DOHH2 (cell line): ENCODE measurements at regions not wholly inside any gene's neighbourhood (a gene's known extent, or its start where the extent isn't known, plus 50 kb on each side); places are given as distances from the start of the nearest gene placed in this dataset.

Experiments
- EZH2phosphoT487 ChIP-seq: fragments of 200-600 bp; sonication (generic); IDR thresholded peaks from 2 replicates; pipeline ENCODE4 v1.6.1; 2017; ENCODE audit warnings: borderline replicate concordance, mild to moderate bottlenecking, antibody characterized with exemption, low read length, moderate library complexity, mixed read lengths
- TF ChIP-seq, protein P1 (sequence below): fragments of 200-600 bp; sonication (generic); IDR thresholded peaks from one replicate; pipeline ENCODE4 v1.5.1; 2014; ENCODE audit warnings: antibody characterized with exemption, mild to moderate bottlenecking, low read depth, low read length; ENCODE audit not compliant: poor library complexity, severe bottlenecking

DNA sequence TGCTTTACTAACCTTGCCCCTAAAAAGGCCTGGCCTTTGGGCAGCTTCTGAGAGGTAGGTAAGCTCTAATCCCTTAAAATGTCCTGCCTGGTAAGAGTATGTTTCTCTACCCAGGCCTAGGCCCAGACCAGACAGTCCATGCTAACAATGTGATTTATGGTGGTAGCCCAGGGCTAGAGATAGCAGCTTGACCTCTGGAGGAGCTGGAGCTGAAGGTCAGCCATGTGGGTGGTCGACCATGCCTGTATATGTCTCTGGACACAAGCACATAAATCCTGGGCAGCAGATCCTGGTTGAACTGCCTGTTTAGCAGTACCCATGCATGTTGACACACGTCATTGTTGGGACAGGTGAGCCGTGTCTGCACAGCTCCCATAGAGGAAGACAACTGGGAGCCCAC lies 62.1 kb upstream of the PHACTR1 start:
- TF ChIP-seq, protein P1, sequence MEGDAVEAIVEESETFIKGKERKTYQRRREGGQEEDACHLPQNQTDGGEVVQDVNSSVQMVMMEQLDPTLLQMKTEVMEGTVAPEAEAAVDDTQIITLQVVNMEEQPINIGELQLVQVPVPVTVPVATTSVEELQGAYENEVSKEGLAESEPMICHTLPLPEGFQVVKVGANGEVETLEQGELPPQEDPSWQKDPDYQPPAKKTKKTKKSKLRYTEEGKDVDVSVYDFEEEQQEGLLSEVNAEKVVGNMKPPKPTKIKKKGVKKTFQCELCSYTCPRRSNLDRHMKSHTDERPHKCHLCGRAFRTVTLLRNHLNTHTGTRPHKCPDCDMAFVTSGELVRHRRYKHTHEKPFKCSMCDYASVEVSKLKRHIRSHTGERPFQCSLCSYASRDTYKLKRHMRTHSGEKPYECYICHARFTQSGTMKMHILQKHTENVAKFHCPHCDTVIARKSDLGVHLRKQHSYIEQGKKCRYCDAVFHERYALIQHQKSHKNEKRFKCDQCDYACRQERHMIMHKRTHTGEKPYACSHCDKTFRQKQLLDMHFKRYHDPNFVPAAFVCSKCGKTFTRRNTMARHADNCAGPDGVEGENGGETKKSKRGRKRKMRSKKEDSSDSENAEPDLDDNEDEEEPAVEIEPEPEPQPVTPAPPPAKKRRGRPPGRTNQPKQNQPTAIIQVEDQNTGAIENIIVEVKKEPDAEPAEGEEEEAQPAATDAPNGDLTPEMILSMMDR = no peak
- TF ChIP-seq EZH2phosphoT487 = no peak
